Lung (tissue), 11 donors: ENCODE measurements at regions not wholly inside any gene's neighbourhood (a gene's known extent, or its start where the extent isn't known, plus 50 kb on each side); places are given as distances from the start of the nearest gene placed in this dataset.
"Not testable (repeated sequence)": the region's sequence is repeated elsewhere in the genome, so short reads cannot be mapped to it uniquely, and the experiment has no call there.

Experiments used
- ATAC-seq: fragments of 200-7000 bp; cut with Tn5 transposase; one replicate; pipeline ENCODE4 v1.9.1; 2020; ENCODE audit warnings: moderate number of reproducible peaks; ENCODE audit not compliant: insufficient read depth, low FRiP score
- DNase-seq, 3 donors: peaks; one replicate each; pipeline ENCODE4 v3.0.0-alpha.2; 2013 to 2017
- H3K27ac ChIP-seq, 2 donors: one replicate each; pipeline ENCODE4 v1.5.1; 2013; ENCODE audit warnings: mild to moderate bottlenecking in 2 of 2, moderate library complexity in 2 of 2, control low read depth in 1 of 2, inconsistent platforms in 1 of 2, low read depth in 1 of 2, low read length in 1 of 2
- H3K27me3 ChIP-seq, 3 donors: one replicate each; pipeline ENCODE4 v1.5.1; 2013; ENCODE audit warnings: low read length in 2 of 3; ENCODE audit not compliant: control insufficient read depth in 3 of 3, insufficient read depth in 3 of 3
- H3K36me3 ChIP-seq, 4 donors: one replicate each; pipeline ENCODE4 v1.5.1; 2013; ENCODE audit warnings: low read length in 4 of 4, mild to moderate bottlenecking in 1 of 4, moderate library complexity in 1 of 4; ENCODE audit not compliant: control insufficient read depth in 4 of 4, insufficient read depth in 4 of 4
- H3K4me1 ChIP-seq, 5 donors: one replicate each; pipeline ENCODE4 v1.5.1; 2013; ENCODE audit warnings: low read length in 5 of 5, mild to moderate bottlenecking in 2 of 5, moderate library complexity in 1 of 5; ENCODE audit not compliant: control insufficient read depth in 5 of 5, insufficient read depth in 5 of 5
- H3K4me3 ChIP-seq: one replicate; pipeline ENCODE4 v1.5.1; 2013; ENCODE audit warnings: mild to moderate bottlenecking, control low read depth, moderate library complexity
- H3K9ac ChIP-seq, 2 donors: one replicate each; pipeline ENCODE4 v1.5.1; 2013; ENCODE audit warnings: low read length in 2 of 2, control low read depth in 1 of 2; ENCODE audit not compliant: insufficient read depth in 1 of 2
- H3K9me3 ChIP-seq, 4 donors: one replicate each; pipeline ENCODE4 v1.5.1; 2013; ENCODE audit warnings: low read length in 3 of 4, mild to moderate bottlenecking in 1 of 4, moderate library complexity in 1 of 4; ENCODE audit not compliant: control insufficient read depth in 4 of 4, insufficient read depth in 3 of 4
- CTCF ChIP-seq: IDR thresholded peaks from 2 replicates; pipeline ENCODE4 v1.5.1; 2012; ENCODE audit warnings: mild to moderate bottlenecking; ENCODE audit errors: control extremely low read depth, extremely low read depth
- WGBS, 2 donors: extraction: QIAGEN DNeasy Blood & Tissue Kit; methylation state at CpG; one replicate each; pipeline ENCODE4 v1.1.7; 2013; 5-methylcytosine and 5-hydroxymethylcytosine counted together
- donor health status: control.
- donor health status: control.
- donor health status: Bipolar disorder and iron deficiency.
- donor health status: healthy.
- donor health status: DM: yes; HTN: yes; CAD: no.

DNA sequence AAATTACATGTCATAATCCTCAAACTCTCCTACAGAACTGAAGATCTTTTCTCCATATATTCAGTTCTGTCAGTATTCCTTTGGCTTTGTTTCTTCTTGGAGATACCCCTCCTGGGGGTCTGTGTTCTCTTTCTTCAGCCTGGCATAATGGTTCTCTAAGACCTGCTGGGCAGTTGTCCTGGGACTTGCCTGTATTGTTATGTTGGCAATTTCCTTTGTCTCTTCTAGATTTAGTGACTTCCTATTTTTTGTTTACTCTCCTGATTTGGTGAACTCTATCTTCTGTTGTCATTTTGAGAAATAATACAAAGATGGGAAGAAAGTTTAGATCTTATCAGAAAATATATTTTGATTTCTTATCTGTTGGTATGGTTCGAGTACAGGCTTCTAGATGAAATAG, 127.8 kb downstream of the GOSR1 start:
- H3K9me3 ChIP-seq = no peaks in the 10 kb centered on the region
- 75 to 84% methylated on average over 1 of the region's 1 CpG for WGBS, 2 donors
- no peaks in the 10 kb centered on the region for H3K27me3 ChIP-seq
- no peak overlapping the region for H3K9ac ChIP-seq
- H3K27ac ChIP-seq = no peak overlapping the region
- no peaks in the 10 kb centered on the region for H3K36me3 ChIP-seq
- ATAC-seq = no peak
- no peak for DNase-seq
- H3K4me1 ChIP-seq = peaks cover 0 to 3% (median 0%) of the 10 kb centered on the region in 5 donors
- no peak overlapping the region for H3K4me3 ChIP-seq
- no peak for TF ChIP-seq CTCF

DNA sequence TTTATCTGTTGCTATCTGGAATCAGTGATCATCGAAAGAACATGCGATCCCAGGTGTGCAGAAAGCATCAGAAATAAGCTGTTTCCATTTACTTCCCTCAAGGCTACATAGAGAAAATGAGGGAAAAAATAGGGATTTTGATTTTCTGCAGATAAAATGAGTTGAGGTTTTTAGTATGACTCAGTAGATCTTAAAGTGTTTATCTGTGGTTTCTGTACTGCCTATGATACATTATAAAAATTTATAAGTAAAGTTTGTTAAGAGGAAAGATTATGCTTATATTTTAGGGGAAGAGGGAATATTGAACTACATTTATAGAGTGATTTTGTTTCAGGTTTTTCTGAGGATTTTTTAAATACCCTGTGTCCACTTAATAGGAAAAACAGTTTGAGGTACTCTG, 125.2 kb downstream of the GOSR1 start:
- not testable (repeated sequence) for H3K4me3 ChIP-seq

DNA sequence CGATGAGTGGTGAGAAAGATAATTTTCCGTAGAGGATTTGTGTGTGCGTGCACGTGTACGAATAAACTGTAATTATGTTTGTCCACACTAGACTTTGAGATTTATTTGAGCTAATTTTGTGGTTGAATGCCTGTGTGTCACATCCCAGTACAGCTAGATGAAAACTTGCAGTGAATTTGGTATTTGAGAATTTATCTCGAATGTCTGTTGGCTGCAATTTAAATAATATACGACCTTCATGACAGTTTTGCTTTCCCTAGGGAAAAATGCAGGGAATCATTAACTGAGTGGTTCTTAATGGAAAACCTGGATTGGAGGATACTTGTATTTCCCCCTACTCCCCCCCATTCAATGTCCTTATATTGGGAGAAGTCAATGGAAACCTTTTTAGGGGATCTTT, 124.8 kb downstream of the GOSR1 start:
- ATAC-seq, H3K9me3 ChIP-seq, H3K4me1 ChIP-seq, H3K27me3 ChIP-seq, H3K36me3 ChIP-seq, H3K27ac ChIP-seq, H3K4me3 ChIP-seq: not testable (repeated sequence)
- 31 to 56% methylated on average over 7 of the region's 7 CpGs for WGBS, 2 donors
- H3K9ac ChIP-seq = peak overlapping the region in 1 of 2 donors; percentile 40
- peak in 1 of 3 donors; percentile 9 for DNase-seq

More for the DNA sequence above, 125.2 kb downstream of the GOSR1 start:
- ATAC-seq, H3K36me3 ChIP-seq, DNase-seq, H3K27ac ChIP-seq, H3K27me3 ChIP-seq, H3K9ac ChIP-seq, H3K9me3 ChIP-seq, H3K4me1 ChIP-seq: not testable (repeated sequence)
- WGBS, 2 donors = 100% methylated on average over 1 of the region's 2 CpGs; no CpG with 5 or more reads in 1 of the 2 donors

DNA sequence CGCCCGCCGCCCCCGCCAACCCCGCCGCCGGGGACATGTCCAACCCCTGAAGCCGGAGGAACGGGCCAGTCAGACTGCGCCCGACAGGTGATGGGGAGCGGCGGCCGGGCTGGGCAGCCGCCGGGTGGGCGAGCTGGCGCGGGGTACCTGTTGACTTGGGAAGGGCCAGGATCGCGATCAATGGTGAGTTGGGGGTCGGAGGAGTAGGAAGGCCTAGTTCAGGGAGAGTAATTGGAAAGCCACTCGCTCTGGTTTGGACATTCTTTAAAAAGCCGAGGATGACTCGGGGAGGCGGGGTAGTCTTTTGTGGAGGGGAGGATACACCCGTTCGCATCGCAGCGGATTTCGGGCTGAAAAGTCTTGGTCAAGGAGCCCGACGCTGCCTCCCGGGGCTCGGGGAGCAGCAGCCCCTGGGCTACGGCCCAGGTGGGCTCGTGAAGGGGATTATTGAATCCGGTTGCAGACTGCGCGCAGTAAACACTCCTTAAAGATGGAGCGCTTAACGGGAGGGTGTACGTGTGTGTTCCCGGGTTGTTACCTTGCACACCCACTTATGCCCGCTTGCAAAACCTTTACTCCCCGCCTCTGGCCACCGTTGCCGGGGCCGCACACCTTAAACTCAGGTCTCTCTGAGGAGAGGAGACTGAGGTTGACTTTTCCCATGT, 123.8 kb downstream of the GOSR1 start:
- ATAC-seq = no peak
- peak overlapping the region; percentile 78 to 80 for H3K9ac ChIP-seq
- H3K36me3 ChIP-seq = no peaks in the 10 kb centered on the region
- 0% methylated on average over 47 to 49 of the region's 49 CpGs for WGBS, 2 donors
- peak in 2 of 3 donors; percentile 49 to 61 for DNase-seq
- no peak for TF ChIP-seq CTCF
- H3K9me3 ChIP-seq = no peaks in the 10 kb centered on the region
- H3K4me3 ChIP-seq = peak overlapping the region; percentile 89
- no peaks in the 10 kb centered on the region for H3K27me3 ChIP-seq
- peak overlapping the region; percentile 81 to 94 for H3K27ac ChIP-seq
- H3K4me1 ChIP-seq = peaks cover 0 to 3% (median 2%) of the 10 kb centered on the region in 5 donors
